HepG2 (cell line): ENCODE measurements at regions not wholly inside any gene's neighbourhood (a gene's known extent, or its start where the extent isn't known, plus 50 kb on each side); places are given as distances from the start of the nearest gene placed in this dataset.

Experiments
- ATAC-seq: fragments of 200-7000 bp; cut with Tn5 transposase; 3 replicates; pipeline ENCODE4 v1.9.1; 2020; ENCODE audit warnings: mild to moderate bottlenecking, moderate library complexity
- BruUV-seq: library from RNA; stranded (reverse); fragments of 400-500 nt; replicated peaks from 2 replicates; lab custom pipeline; 2021; lab: Mats Ljungman, UMichigan
- CTCF ChIA-PET: fragments of 300-600 bp; formaldehyde crosslinking; extraction: SDS; loops from one replicate; lab custom pipeline; 2021; ENCODE audit warnings: low total read pairs, inconsistent platforms, low intra/inter-chr PET ratio; lab: Yijun Ruan, JAX
- POLR2A ChIA-PET: fragments of 350-600 bp; sonication (Branson Sonifier 250); formaldehyde crosslinking; loops from one replicate; lab custom pipeline; 2020; ENCODE audit warnings: antibody characterized with exemption, inconsistent platforms; lab: Yijun Ruan, JAX
- DNase-seq: peaks from one replicate; pipeline ENCODE4 v3.0.0-alpha.2; 2015; ENCODE audit warnings: low spot score
- FAIRE-seq: peaks from 3 replicates; lab custom pipeline; 2011; peaks lifted over from hg19 to GRCh38; lab: Jason Lieb, UNC
- H2AFZ ChIP-seq: one replicate; pipeline ENCODE4 v1.6.1; 2011; ENCODE audit warnings: low read length, inconsistent platforms
- H3K27ac ChIP-seq: fragments of 300-600 bp; 3 replicates; pipeline ENCODE4 v1.8.0; 2011; ENCODE audit warnings: mixed run types, mild to moderate bottlenecking, mixed read lengths, low read length, inconsistent platforms; ENCODE audit not compliant: insufficient read depth; ENCODE audit errors: extremely low read length
- H3K27me3 ChIP-seq, 2 experiments: fragments of 200-600 bp in 1 of 2; 2 replicates in 1 of 2; 3 replicates in 1 of 2; pipeline versions ENCODE4 v1.6.0 to v1.8.0; 2011; ENCODE audit warnings: low read length in 2 of 2, mild to moderate bottlenecking in 2 of 2, moderate library complexity in 2 of 2, inconsistent platforms in 1 of 2; ENCODE audit not compliant: insufficient read depth in 2 of 2, control insufficient read depth in 1 of 2
- H3K36me3 ChIP-seq, 2 experiments: fragments of 200-600 bp in 1 of 2; replicated peaks in 1 of 2; 2 replicates in 1 of 2; 3 replicates in 1 of 2; pipeline versions ENCODE4 v1.5.1 to v1.8.0; 2011; ENCODE audit warnings: low read length in 2 of 2, inconsistent platforms in 1 of 2; ENCODE audit not compliant: insufficient read depth in 2 of 2, control insufficient read depth in 1 of 2
- H3K4me1 ChIP-seq: 2 replicates; pipeline ENCODE4 v1.5.1; 2012; ENCODE audit warnings: low read length, inconsistent platforms; ENCODE audit not compliant: insufficient read depth
- H3K4me2 ChIP-seq: 2 replicates; pipeline ENCODE4 v1.6.0; 2011; ENCODE audit warnings: low read depth, low read length, inconsistent platforms
- H3K4me3 ChIP-seq, 3 experiments: fragments of 200-600 bp in 1 of 3; sonication (generic), shearing (Covaris generic) in 1 of 3; replicated peaks in 1 of 3; 2 replicates each; pipeline ENCODE4 v1.5.1; 2011 to 2016; ENCODE audit warnings: low read length in 3 of 3, inconsistent platforms in 2 of 3, low read depth in 2 of 3, mild to moderate bottlenecking in 2 of 3, control low read depth in 1 of 3, mixed read lengths in 1 of 3; ENCODE audit not compliant: insufficient read depth in 1 of 3
- H3K79me2 ChIP-seq: one replicate; pipeline ENCODE4 v1.6.1; 2011; ENCODE audit warnings: low read length, inconsistent platforms; ENCODE audit not compliant: insufficient read depth
- H3K9ac ChIP-seq: 2 replicates; pipeline ENCODE4 v1.6.0; 2011; ENCODE audit warnings: mild to moderate bottlenecking, low read depth, low read length, inconsistent platforms; ENCODE audit not compliant: insufficient read depth
- H3K9me3 ChIP-seq: 2 replicates; pipeline ENCODE4 v1.5.1; 2012; ENCODE audit warnings: mild to moderate bottlenecking, low read length
- H4K20me1 ChIP-seq: 2 replicates; pipeline ENCODE4 v1.6.0; 2011; ENCODE audit warnings: inconsistent platforms, mild to moderate bottlenecking, low read length, moderate library complexity; ENCODE audit not compliant: insufficient read depth
- CENPT ChIP-seq: sonication (generic); formaldehyde crosslinking; IDR thresholded peaks from 2 replicates; pipeline ENCODE4 v1.8.0; 2022; ENCODE audit warnings: low read depth, mild to moderate bottlenecking, moderate library complexity, missing genetic modification reagents
- HMG20B ChIP-seq: conservative IDR thresholded peaks from 2 replicates; pipeline ENCODE4 v1.6.1; 2016; ENCODE audit warnings: missing genetic modification reagents, missing compliant biosample characterization
- JUN ChIP-seq: sonication (generic); formaldehyde crosslinking; IDR thresholded peaks from 2 replicates; pipeline ENCODE4 v1.4.0; 2020; ENCODE audit warnings: mild to moderate bottlenecking, missing genetic modification reagents
- MBNL3 ChIP-seq: fragments of 250-450 bp; sonication (Bioruptor Pico); conservative IDR thresholded peaks from 2 replicates; pipeline ENCODE4 v1.8.0; 2022; ENCODE audit warnings: mild to moderate bottlenecking, inconsistent platforms
- ZNF644 ChIP-seq: IDR thresholded peaks from 2 replicates; pipeline ENCODE4 v1.6.1; 2016; ENCODE audit warnings: low read depth
- ZNF883 ChIP-seq: sonication (generic); formaldehyde crosslinking; IDR thresholded peaks from 2 replicates; pipeline ENCODE4 v1.5.1; 2020; ENCODE audit warnings: mild to moderate bottlenecking, missing genetic modification reagents; ENCODE audit errors: not compliant biosample characterization
- WGBS: methylation state at CpG from one replicate; pipeline ENCODE4 v1.1.6; 2017; ENCODE audit warnings: low lambda C conversion rate; 5-methylcytosine and 5-hydroxymethylcytosine counted together
- in situ Hi-C: cut with HindIII; loops from 2 replicates; pipeline ENCODE4 v1.10.0; 2017; ENCODE audit warnings: low pct_unique_long_range_greater_than_20kb; ENCODE audit not compliant: extremely low pct_ligation_motif_present
- intact Hi-C: fragments of 100-400 bp; cut with micrococcal nuclease; formaldehyde crosslinking; loops from one replicate; pipeline ENCODE4 v1.10.0; 2022; ENCODE audit not compliant: unreplicated experiment
- TF ChIP-seq, protein P1 (sequence below): sonication (generic); formaldehyde crosslinking; IDR thresholded peaks from 2 replicates; pipeline ENCODE4 v1.8.0; 2022; ENCODE audit warnings: mild to moderate bottlenecking, missing genetic modification reagents
- TF ChIP-seq, protein P2 (sequence below): sonication (generic); formaldehyde crosslinking; IDR thresholded peaks from 2 replicates; pipeline ENCODE4 v1.8.1; 2023; ENCODE audit warnings: missing genetic modification reagents, inconsistent platforms, borderline replicate concordance
- TF ChIP-seq, protein P3 (sequence below): sonication (generic); formaldehyde crosslinking; IDR thresholded peaks from 2 replicates; pipeline ENCODE4 v1.4.0; 2020; ENCODE audit warnings: missing genetic modification reagents

DNA sequence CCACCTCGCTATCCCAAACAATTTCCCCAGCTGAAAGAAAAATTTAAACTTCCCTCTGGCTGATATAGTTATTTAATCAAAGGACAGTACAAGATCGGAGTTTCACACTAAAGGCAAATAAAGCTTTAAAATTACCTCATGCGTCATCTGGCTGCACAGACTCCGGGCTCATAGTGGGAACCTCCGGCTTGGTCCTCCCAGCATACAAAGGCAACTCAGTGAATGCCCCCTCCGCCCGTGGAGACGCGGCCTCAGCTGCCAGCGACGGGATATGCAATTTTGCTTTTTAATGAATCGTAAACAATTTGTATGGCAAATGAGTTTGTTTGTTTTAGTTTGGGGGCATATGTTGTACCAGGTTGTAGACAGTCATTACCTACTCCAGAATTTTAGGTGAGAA, 214.6 kb upstream of the NFIA start:
- intact Hi-C loops, result no loop called here
- ATAC-seq, result no peak
- TF ChIP-seq, protein P1, sequence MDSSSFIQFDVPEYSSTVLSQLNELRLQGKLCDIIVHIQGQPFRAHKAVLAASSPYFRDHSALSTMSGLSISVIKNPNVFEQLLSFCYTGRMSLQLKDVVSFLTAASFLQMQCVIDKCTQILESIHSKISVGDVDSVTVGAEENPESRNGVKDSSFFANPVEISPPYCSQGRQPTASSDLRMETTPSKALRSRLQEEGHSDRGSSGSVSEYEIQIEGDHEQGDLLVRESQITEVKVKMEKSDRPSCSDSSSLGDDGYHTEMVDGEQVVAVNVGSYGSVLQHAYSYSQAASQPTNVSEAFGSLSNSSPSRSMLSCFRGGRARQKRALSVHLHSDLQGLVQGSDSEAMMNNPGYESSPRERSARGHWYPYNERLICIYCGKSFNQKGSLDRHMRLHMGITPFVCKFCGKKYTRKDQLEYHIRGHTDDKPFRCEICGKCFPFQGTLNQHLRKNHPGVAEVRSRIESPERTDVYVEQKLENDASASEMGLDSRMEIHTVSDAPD, result no peak
- TF ChIP-seq ZNF644, result no peak
- no peak for TF ChIP-seq CENPT (CRISPR knock-in tag)
- TF ChIP-seq, protein P2, sequence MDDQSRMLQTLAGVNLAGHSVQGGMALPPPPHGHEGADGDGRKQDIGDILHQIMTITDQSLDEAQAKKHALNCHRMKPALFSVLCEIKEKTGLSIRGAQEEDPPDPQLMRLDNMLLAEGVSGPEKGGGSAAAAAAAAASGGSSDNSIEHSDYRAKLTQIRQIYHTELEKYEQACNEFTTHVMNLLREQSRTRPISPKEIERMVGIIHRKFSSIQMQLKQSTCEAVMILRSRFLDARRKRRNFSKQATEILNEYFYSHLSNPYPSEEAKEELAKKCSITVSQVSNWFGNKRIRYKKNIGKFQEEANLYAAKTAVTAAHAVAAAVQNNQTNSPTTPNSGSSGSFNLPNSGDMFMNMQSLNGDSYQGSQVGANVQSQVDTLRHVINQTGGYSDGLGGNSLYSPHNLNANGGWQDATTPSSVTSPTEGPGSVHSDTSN (CRISPR knock-in tag), result no peak
- TF ChIP-seq HMG20B, result no peak
- no peak for TF ChIP-seq JUN
- TF ChIP-seq, protein P3, sequence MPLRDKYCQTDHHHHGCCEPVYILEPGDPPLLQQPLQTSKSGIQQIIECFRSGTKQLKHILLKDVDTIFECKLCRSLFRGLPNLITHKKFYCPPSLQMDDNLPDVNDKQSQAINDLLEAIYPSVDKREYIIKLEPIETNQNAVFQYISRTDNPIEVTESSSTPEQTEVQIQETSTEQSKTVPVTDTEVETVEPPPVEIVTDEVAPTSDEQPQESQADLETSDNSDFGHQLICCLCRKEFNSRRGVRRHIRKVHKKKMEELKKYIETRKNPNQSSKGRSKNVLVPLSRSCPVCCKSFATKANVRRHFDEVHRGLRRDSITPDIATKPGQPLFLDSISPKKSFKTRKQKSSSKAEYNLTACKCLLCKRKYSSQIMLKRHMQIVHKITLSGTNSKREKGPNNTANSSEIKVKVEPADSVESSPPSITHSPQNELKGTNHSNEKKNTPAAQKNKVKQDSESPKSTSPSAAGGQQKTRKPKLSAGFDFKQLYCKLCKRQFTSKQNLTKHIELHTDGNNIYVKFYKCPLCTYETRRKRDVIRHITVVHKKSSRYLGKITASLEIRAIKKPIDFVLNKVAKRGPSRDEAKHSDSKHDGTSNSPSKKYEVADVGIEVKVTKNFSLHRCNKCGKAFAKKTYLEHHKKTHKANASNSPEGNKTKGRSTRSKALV, result no peak
- TF ChIP-seq MBNL3 (CRISPR knock-in tag), result no peak
- TF ChIP-seq ZNF883, result no peak
- H3K27me3 ChIP-seq, result peaks cover 3 to 21% of the 10 kb centered on the region in 2 experiments
- no peaks in the 10 kb centered on the region for H3K36me3 ChIP-seq
- no peak overlapping the region for H2AFZ ChIP-seq
- H3K4me1 ChIP-seq, result peaks cover 7% of the 10 kb centered on the region; the same call in 1 of the 2 replicates
- no peak overlapping the region for H3K4me3 ChIP-seq
- H3K9ac ChIP-seq, result no peak overlapping the region
- no peaks in the 10 kb centered on the region for H4K20me1 ChIP-seq
- no peak overlapping the region for H3K4me2 ChIP-seq
- ChIA-PET POLR2A (no interaction called here), CTCF (no interaction called here)
- H3K9me3 ChIP-seq, result no peaks in the 10 kb centered on the region
- in situ Hi-C loops, result no loop called here
- no peak for FAIRE-seq
- no peak for DNase-seq
- BruUV-seq, result no TSS peak
- H3K27ac ChIP-seq, result no peak overlapping the region
- WGBS, result 70% methylated on average over 12 of the region's 12 CpGs
- H3K79me2 ChIP-seq, result no peaks in the 10 kb centered on the region
